Stimulated activated CD4-positive, alpha-beta T cell treated with anti-CD3 and anti-CD28 coated beads, TNF-alpha, amount 100 ng/mL, for 1 hour (primary cell): ENCODE measurements at regions not wholly inside any gene's neighbourhood (a gene's known extent, or its start where the extent isn't known, plus 50 kb on each side); places are given as distances from the start of the nearest gene placed in this dataset.

Experiments used
- DNase-seq, 3 donors: peaks; one replicate each; pipeline ENCODE4 v3.0.0-alpha.2; 2020; ENCODE audit warnings: low read depth in 3 of 3, low spot score in 1 of 3

DNA sequence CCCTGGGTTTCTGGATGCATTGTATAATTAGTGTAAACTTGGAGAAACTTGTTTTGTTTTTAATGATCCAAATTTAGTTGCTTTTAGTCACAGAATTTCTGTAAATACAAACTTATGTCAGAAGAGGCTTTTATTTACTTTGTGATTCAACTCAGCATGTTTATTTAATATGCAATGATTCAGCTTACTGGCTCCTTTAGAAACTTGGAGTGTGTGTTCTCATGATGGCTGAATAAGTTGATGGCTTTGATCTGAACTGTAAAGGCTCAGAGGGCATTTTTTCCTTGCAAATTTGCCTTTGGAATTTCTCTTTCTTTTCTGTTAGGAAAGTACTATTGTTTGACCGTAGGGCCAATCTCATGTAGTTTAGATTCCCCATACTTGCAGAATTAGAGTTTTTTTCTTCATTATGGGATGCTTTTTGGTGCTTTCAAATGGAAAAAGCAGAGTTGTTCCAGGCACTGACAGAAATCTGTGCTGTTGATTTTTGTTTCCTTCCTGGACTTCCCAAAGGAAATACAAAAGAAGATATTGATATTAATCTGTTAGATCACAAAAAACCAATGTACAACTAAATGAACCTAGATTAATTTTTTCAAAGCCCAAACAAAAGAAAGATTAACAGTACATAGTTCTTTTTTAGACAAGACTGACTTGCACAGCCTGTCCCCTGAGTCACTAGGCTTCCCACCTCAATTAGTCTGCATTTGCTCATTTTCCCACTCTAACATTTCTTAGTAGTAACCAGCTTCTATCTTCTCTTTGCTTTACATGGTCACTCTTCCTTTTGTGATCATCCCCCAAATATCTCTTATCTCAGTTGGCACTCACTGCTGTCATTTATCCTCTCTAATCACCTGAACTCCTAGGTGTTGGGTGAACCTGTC lies 96.8 kb upstream of the AGR3 start:
- DNase-seq = no peak

GRCh38 chr7:16980539-16980938 lies 98.8 kb upstream of the AGR3 start:
- DNase-seq = no peak

GRCh38 chr7:16982640-16983350 lies 101.0 kb upstream of the AGR3 start:
- DNase-seq = peak in 1 of 3 donors; percentile 6

- DNase-seq = no peak
Measured at GRCh38 chr7:16984375-16984774, 102.6 kb upstream of the AGR3 start.

DNA sequence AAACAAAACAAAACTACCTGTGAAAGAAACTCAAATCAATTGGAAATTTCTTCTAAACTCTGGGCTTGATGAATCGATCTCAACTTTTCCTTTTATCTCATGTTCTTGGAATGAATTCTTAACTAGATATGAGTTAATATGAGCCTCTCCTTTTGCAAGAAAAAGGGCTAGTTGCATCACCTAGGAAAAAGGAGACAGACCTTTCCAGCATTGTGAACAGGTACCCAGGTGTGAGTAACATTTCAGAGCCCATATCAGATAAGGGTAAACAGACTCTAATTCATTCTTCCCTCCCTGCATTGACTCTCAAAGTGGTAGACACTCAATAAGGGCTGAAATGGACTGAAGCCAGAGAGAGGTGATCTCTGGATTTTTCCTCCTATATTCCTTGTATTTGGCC lies 103.8 kb upstream of the AGR3 start:
- DNase-seq = no peak

- DNase-seq = no peak
Measured at GRCh38 chr7:16986755-16987154, 105.0 kb upstream of the AGR3 start.

- DNase-seq = no peak
Measured at GRCh38 chr7:16989811-16990413, 108.1 kb upstream of the AGR3 start.

- no peak for DNase-seq
Measured at GRCh38 chr7:16991551-16991950, 109.8 kb upstream of the AGR3 start.

DNA sequence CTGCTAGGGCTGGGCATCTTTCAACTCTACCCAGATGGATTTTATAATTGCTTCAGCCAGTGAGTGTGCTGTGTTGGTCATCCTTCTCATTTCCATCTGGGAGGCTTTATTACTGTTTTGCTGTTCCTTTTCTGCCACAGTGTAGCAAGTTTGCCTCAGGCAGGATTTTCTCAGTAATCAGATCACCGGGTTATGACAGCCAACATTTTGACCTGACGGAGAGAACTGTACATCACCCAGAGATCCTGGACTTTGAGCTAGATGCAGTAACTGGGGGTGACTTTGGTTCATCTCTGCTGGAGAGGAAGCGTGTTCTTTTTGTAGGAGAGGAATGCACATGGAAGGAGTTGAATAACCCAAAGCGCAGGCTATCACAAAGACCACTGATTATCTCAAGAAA lies 111.8 kb upstream of the AGR3 start:
- DNase-seq = no peak

- no peak for DNase-seq
Measured at GRCh38 chr7:16998481-16999051, 116.8 kb upstream of the AGR3 start.

DNA sequence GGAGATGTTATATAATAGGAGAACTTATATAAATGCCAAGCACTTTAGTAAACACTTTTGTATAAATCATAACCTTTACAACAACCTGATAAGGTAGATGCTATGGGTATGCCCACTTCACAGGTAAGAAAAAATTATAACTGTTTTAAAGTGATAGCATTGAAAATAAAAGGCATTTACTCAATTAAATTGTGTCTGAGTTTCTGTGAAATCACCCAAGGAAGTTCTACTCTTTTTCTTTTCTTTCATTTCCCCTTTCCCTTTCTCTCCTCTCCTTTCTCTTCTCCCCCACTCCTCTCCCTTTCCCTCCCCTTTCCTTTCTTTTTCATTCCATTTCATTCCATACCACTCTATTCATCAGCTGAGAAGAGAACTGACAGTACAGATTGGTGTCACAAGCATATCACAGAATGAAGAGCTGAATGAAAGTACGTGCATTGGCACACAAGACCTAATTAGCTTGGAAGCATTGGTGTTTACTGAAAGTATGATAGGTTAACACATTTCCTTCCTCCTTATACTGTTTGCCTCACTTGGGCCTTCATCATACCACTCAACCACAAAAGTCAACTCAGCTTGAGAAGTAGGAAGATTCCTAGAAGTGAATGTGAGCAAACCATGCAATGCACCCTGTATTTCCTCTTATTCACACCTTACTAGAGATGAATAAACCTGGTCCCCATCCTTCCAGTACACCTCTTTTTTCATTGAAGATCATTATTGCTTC lies 117.9 kb upstream of the AGR3 start:
- DNase-seq = no peak

DNA sequence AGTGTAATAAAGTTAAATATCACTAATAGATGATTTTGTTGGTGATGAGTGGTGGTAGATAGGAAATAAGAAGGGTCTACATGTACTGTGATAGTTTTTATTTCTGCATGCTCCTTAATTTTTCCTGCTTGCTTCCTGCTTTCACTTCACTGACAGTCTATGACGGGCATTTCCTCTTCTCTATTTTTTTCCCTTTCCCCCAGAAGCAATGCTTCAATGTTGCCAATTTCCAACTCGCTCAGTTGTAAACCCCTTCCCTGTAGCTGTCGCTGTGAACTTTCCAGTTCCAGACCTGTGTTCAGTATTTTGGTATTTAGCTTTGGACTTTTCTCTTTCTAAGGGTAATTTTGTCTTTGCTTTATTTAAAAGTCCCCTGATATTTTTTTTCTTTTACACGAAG lies 123.5 kb upstream of the AGR3 start:
- DNase-seq = no peak

- no peak for DNase-seq
Measured at GRCh38 chr7:17007841-17008240, 126.1 kb upstream of the AGR3 start.

DNA sequence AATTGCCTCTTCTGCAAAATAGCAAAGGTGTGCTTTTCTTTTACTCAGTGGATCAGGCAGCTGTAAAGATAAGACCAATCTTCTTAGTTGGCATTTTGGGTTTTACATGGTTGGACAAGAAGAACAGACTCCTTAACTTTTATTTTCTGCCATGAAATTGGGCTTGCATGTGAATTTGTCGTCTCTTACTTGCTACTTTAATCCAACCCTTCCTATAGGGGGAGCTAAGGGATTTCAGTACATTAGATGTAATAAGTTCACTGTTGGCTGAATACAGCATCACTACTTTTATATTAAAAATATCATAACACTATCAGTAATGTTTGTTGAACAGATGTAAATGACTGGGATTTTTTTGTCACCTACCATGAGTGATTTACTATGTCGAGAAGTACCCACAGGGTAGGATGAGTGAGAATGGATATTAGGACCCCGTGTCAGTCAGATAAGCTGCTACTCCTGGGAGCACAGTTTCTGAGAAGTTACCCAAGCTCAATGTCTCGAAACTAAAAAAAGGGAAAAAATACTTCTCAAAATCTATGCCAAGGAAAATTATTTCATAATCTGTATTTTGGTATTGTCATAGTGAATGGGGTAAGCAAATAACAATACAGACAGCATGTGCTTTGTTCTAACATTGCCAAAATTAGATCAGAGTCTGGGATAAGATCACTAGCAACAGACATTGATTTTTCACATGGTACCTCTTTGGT lies 127.4 kb upstream of the AGR3 start:
- no peak for DNase-seq

GRCh38 chr7:17009933-17010332 lies 128.2 kb upstream of the AGR3 start:
- no peak for DNase-seq

DNA sequence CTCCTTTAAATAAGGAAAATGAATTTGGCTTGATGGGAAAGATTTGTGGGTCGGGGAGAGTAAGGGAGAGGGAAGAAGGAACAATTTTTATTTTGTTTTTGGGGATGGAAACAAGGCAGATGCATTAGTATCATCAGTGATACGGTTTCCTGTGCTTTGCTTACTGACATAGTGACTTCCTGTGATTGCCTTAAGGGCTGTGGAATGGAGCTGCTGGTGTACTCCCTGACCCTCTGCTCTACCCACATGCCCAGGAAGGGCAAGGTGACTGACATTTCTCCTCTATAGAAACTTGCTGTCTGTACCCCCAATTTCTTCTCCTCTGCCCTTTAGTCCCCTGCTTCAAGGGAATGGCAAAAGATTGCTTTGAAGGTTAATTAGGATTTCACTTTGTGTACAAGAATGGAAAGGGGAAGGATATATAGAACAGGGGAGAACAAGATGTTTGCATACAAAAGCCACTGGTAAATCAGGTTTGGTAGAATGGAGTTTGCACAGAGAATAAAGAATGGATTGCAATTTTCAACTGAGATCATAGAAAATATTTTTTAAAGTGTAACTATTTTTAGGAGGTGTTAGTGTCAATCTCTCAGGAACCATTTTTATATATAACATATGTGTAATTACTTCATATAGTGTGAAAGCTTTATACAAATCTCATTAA lies 129.0 kb upstream of the AGR3 start:
- DNase-seq = no peak

- no peak for DNase-seq
Measured at GRCh38 chr7:17013204-17013603, 131.4 kb upstream of the AGR3 start.

- no peak for DNase-seq
Measured at GRCh38 chr7:17014686-17015085, 132.9 kb upstream of the AGR3 start.

GRCh38 chr7:17015598-17016031 lies 133.8 kb upstream of the AGR3 start:
- no peak for DNase-seq
